Activated naive CD4-positive, alpha-beta T cell treated with anti-CD3 and anti-CD28 coated beads for 36 hours (primary cell): ENCODE measurements at regions not wholly inside any gene's neighbourhood (a gene's known extent, or its start where the extent isn't known, plus 50 kb on each side); places are given as distances from the start of the nearest gene placed in this dataset.

Experiments used
- CTCF ChIA-PET: fragments of 350-600 bp; sonication (Branson Sonifier 250); formaldehyde crosslinking; loops from one replicate; lab custom pipeline; 2021; ENCODE audit warnings: antibody characterized with exemption; lab: Charles Lee
- DNase-seq: peaks from one replicate; pipeline ENCODE4 v3.0.0-alpha.2; 2020
- H3K27ac Mint-ChIP-seq: one replicate; pipeline ENCODE4 v1.8.0; 2021; ENCODE audit warnings: mild to moderate bottlenecking, mixed read lengths
- H3K27me3 Mint-ChIP-seq: one replicate; pipeline ENCODE4 v1.8.0; 2021; ENCODE audit warnings: low read depth, mixed read lengths
- H3K36me3 Mint-ChIP-seq: one replicate; pipeline ENCODE4 v1.8.0; 2021; ENCODE audit warnings: low read depth, mixed read lengths
- H3K4me1 Mint-ChIP-seq: one replicate; pipeline ENCODE4 v1.8.0; 2021; ENCODE audit warnings: low read depth, mixed read lengths
- H3K4me3 Mint-ChIP-seq: one replicate; pipeline ENCODE4 v1.8.0; 2021; ENCODE audit warnings: mild to moderate bottlenecking, moderate library complexity, mixed read lengths
- H3K9me3 Mint-ChIP-seq: one replicate; pipeline ENCODE4 v1.8.0; 2021; ENCODE audit warnings: mixed read lengths
- intact Hi-C: fragments of 100-400 bp; cut with micrococcal nuclease; formaldehyde crosslinking; loops from one replicate; pipeline ENCODE4 v1.15.1; 2023

- H3K9me3 Mint-ChIP-seq = peaks cover 2% of the 10 kb centered on the region
- no peaks in the 10 kb centered on the region for H3K36me3 Mint-ChIP-seq
- intact Hi-C loops = no loop called here
- no peaks in the 10 kb centered on the region for H3K4me1 Mint-ChIP-seq
- CTCF ChIA-PET = no interaction called here
- no peak for DNase-seq
- no peak overlapping the region for H3K27ac Mint-ChIP-seq
- H3K4me3 Mint-ChIP-seq = no peak overlapping the region
- H3K27me3 Mint-ChIP-seq = peaks cover 6% of the 10 kb centered on the region
Measured at GRCh38 chr15:98358971-98359370, 289.4 kb upstream of the IGF1R start.

- CTCF ChIA-PET = no interaction called here
- no peaks in the 10 kb centered on the region for H3K4me1 Mint-ChIP-seq
- H3K36me3 Mint-ChIP-seq = no peaks in the 10 kb centered on the region
Measured at GRCh38 chr15:98363416-98363815, 284.9 kb upstream of the IGF1R start.

GRCh38 chr15:98363955-98364354, 284.4 kb upstream of the IGF1R start:
- Mint-ChIP-seq H3K4me1 (no peaks in the 10 kb centered on the region), H3K4me3 (no peak overlapping the region), H3K36me3 (no peaks in the 10 kb centered on the region), H3K9me3 (no peaks in the 10 kb centered on the region), H3K27ac (no peak overlapping the region), H3K27me3 (peaks cover 8% of the 10 kb centered on the region)
- DNase-seq = no peak
- CTCF ChIA-PET = no interaction called here
- intact Hi-C loops = no loop called here

More at GRCh38 chr15:98363416-98363815, 284.9 kb upstream of the IGF1R start:
- H3K4me3 Mint-ChIP-seq = no peak overlapping the region
- DNase-seq = no peak
- H3K9me3 Mint-ChIP-seq = no peaks in the 10 kb centered on the region
- H3K27me3 Mint-ChIP-seq = peaks cover 11% of the 10 kb centered on the region
- intact Hi-C loops = no loop called here
- H3K27ac Mint-ChIP-seq = no peak overlapping the region

GRCh38 chr15:98369081-98369716, 279.1 kb upstream of the IGF1R start:
- H3K27me3 Mint-ChIP-seq = peaks cover 10% of the 10 kb centered on the region
- no peak overlapping the region for H3K27ac Mint-ChIP-seq
- intact Hi-C loops = no loop called here
- no peak overlapping the region for H3K4me3 Mint-ChIP-seq
- H3K36me3 Mint-ChIP-seq = no peaks in the 10 kb centered on the region
- H3K9me3 Mint-ChIP-seq = no peaks in the 10 kb centered on the region
- CTCF ChIA-PET = no interaction called here
- DNase-seq = no peak
- H3K4me1 Mint-ChIP-seq = no peaks in the 10 kb centered on the region

- Mint-ChIP-seq H3K27ac (no peak overlapping the region), H3K27me3 (peaks cover 17% of the 10 kb centered on the region), H3K36me3 (no peaks in the 10 kb centered on the region), H3K9me3 (peaks cover 7% of the 10 kb centered on the region), H3K4me1 (no peaks in the 10 kb centered on the region), H3K4me3 (no peak overlapping the region)
- intact Hi-C loops = no loop called here
- DNase-seq = no peak
- CTCF ChIA-PET = no interaction called here
Measured at GRCh38 chr15:98375513-98376340, 272.6 kb upstream of the IGF1R start.

- H3K27me3 Mint-ChIP-seq = peaks cover 29% of the 10 kb centered on the region
- H3K4me3 Mint-ChIP-seq = no peak overlapping the region
- intact Hi-C loops = no loop called here
- no peak overlapping the region for H3K27ac Mint-ChIP-seq
- CTCF ChIA-PET = no interaction called here
- H3K4me1 Mint-ChIP-seq = no peaks in the 10 kb centered on the region
- no peak for DNase-seq
- H3K9me3 Mint-ChIP-seq = peaks cover 7% of the 10 kb centered on the region
- H3K36me3 Mint-ChIP-seq = no peaks in the 10 kb centered on the region
Measured at GRCh38 chr15:98380721-98381120, 267.6 kb upstream of the IGF1R start.

- no peak overlapping the region for H3K4me3 Mint-ChIP-seq
- H3K9me3 Mint-ChIP-seq = peaks cover 7% of the 10 kb centered on the region
- intact Hi-C loops = no loop called here
- no peak for DNase-seq
- H3K27me3 Mint-ChIP-seq = peaks cover 31% of the 10 kb centered on the region
- H3K27ac Mint-ChIP-seq = no peak overlapping the region
- H3K4me1 Mint-ChIP-seq = no peaks in the 10 kb centered on the region
- CTCF ChIA-PET = interaction anchor here (0.6 to 1.3 kb wide), 4 partner anchors 40 to 73 kb away, joined by 3 read pairs; no protein-coding TSS in a partner anchor
- H3K36me3 Mint-ChIP-seq = no peaks in the 10 kb centered on the region
Measured at GRCh38 chr15:98381446-98381845, 266.9 kb upstream of the IGF1R start.

- H3K4me3 Mint-ChIP-seq = no peak overlapping the region
- peaks cover 33% of the 10 kb centered on the region for H3K27me3 Mint-ChIP-seq
- intact Hi-C loops = no loop called here
- H3K9me3 Mint-ChIP-seq = peaks cover 7% of the 10 kb centered on the region
- H3K27ac Mint-ChIP-seq = no peak overlapping the region
- no peak for DNase-seq
- no peaks in the 10 kb centered on the region for H3K36me3 Mint-ChIP-seq
- no peaks in the 10 kb centered on the region for H3K4me1 Mint-ChIP-seq
- CTCF ChIA-PET = interaction anchor here (0.5 to 1.3 kb wide), 5 partner anchors 10 to 74 kb away, joined by 3 read pairs; no protein-coding TSS in a partner anchor
Measured at GRCh38 chr15:98382139-98382538, 266.2 kb upstream of the IGF1R start.

GRCh38 chr15:98383571-98383970, 264.8 kb upstream of the IGF1R start:
- intact Hi-C loops = no loop called here
- DNase-seq = no peak
- Mint-ChIP-seq H3K36me3 (no peaks in the 10 kb centered on the region), H3K27ac (no peak overlapping the region), H3K9me3 (peaks cover 7% of the 10 kb centered on the region), H3K4me3 (no peak overlapping the region), H3K4me1 (no peaks in the 10 kb centered on the region), H3K27me3 (peaks cover 37% of the 10 kb centered on the region)
- CTCF ChIA-PET = interaction anchor here (1.3 kb wide), 1 partner anchor 97 kb away, joined by 3 read pairs; no protein-coding TSS in a partner anchor

- peaks cover 34% of the 10 kb centered on the region for H3K27me3 Mint-ChIP-seq
- no peaks in the 10 kb centered on the region for H3K36me3 Mint-ChIP-seq
- CTCF ChIA-PET = no interaction called here
- no peak for DNase-seq
- intact Hi-C loops = no loop called here
- no peak overlapping the region for H3K27ac Mint-ChIP-seq
- no peak overlapping the region for H3K4me3 Mint-ChIP-seq
- no peaks in the 10 kb centered on the region for H3K4me1 Mint-ChIP-seq
- H3K9me3 Mint-ChIP-seq = no peaks in the 10 kb centered on the region
Measured at GRCh38 chr15:98384328-98385029, 263.9 kb upstream of the IGF1R start.

- Mint-ChIP-seq H3K4me1 (no peaks in the 10 kb centered on the region), H3K27me3 (peaks cover 30% of the 10 kb centered on the region), H3K27ac (no peak overlapping the region), H3K4me3 (no peak overlapping the region), H3K36me3 (no peaks in the 10 kb centered on the region), H3K9me3 (no peaks in the 10 kb centered on the region)
- intact Hi-C loops = no loop called here
- no peak for DNase-seq
- CTCF ChIA-PET = no interaction called here
Measured at GRCh38 chr15:98385752-98386381, 262.5 kb upstream of the IGF1R start.

GRCh38 chr15:98386561-98386960, 261.8 kb upstream of the IGF1R start:
- Mint-ChIP-seq H3K9me3 (no peaks in the 10 kb centered on the region), H3K36me3 (no peaks in the 10 kb centered on the region), H3K4me3 (no peak overlapping the region), H3K27ac (no peak overlapping the region), H3K4me1 (no peaks in the 10 kb centered on the region), H3K27me3 (peaks cover 30% of the 10 kb centered on the region)
- DNase-seq = no peak
- CTCF ChIA-PET = no interaction called here
- intact Hi-C loops = no loop called here
